ENCODE measurements at regions not wholly inside any gene's neighbourhood (a gene's known extent, or its start where the extent isn't known, plus 50 kb on each side); places are given as distances from the start of the nearest gene placed in this dataset.

DNA sequence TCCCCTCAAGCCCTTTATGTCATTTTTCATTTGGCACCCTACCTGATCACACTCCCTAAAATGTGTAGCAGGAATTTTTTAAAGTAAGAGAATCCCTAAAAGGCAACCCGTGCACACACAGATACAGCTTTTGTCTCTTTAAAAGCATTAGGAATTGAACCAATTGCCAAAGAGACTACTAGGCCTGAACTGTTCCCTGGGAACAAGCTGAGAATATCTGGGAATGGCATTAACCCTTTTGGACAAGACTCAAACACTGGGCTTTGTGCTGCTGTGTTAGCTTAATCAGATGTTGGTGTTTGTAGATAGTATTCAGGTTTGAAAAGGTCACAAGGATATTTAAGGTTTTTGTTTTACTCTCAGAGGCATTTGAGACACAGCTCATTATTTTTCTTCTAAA, 414.4 kb upstream of the PDZRN3 start:
- TF ChIP-seq EZH2phosphoT487 (IDR thresholded peaks at IDR 0.05; ENCODE audit: insufficient read depth, low read depth) (no peak), EZH2 (IDR thresholded peaks at IDR 0.05; ENCODE audit: insufficient read depth, poor library complexity, severe bottlenecking) (no peak)

Data from GM23248 (cell line).